Mammary epithelial cell (primary cell): ENCODE measurements at regions not wholly inside any gene's neighbourhood (a gene's known extent, or its start where the extent isn't known, plus 50 kb on each side); places are given as distances from the start of the nearest gene placed in this dataset.

ENCODE experiments used
- CTCF ChIP-seq, 2 donors: IDR thresholded peaks in 1 of 2; conservative IDR thresholded peaks in 1 of 2; 2 replicates each; pipeline ENCODE4 v1.5.1; 2011 to 2012; ENCODE audit warnings: inconsistent platforms in 2 of 2, low read length in 2 of 2, mild to moderate bottlenecking in 2 of 2, control low read depth in 1 of 2, low read depth in 1 of 2; ENCODE audit not compliant: insufficient read depth in 1 of 2; ENCODE audit errors: extremely low read depth in 1 of 2
- EZH2 ChIP-seq: IDR thresholded peaks from 2 replicates; pipeline ENCODE4 v1.6.1; 2012; ENCODE audit warnings: low read length, inconsistent platforms, borderline replicate concordance

GRCh38 chr21:35484032-35484431 is 434.9 kb upstream of the RUNX1 start:
- TF ChIP-seq CTCF (conservative IDR thresholded peaks at IDR 0.05 in 1 of 2, IDR thresholded peaks at IDR 0.05 in 1 of 2; ENCODE audit: extremely low read depth in 1 of 2, insufficient read depth in 1 of 2, low read depth in 1 of 2, low read length in 2 of 2) (no peak), EZH2 (no peak)
